SU-DHL-6 (cell line): ENCODE measurements at regions not wholly inside any gene's neighbourhood (a gene's known extent, or its start where the extent isn't known, plus 50 kb on each side); places are given as distances from the start of the nearest gene placed in this dataset.

Experiments used
- EZH2phosphoT487 ChIP-seq: fragments of 200-600 bp; sonication (generic), shearing (Covaris generic); conservative IDR thresholded peaks from 2 replicates; pipeline ENCODE4 v1.6.1; 2018; ENCODE audit warnings: mild to moderate bottlenecking, antibody characterized with exemption, low read length, moderate library complexity, mixed read lengths
- TF ChIP-seq, protein P1 (sequence below): fragments of 200-600 bp; sonication (generic); IDR thresholded peaks from one replicate; pipeline ENCODE4 v1.5.1; 2017; ENCODE audit warnings: antibody characterized with exemption, mild to moderate bottlenecking, low read length, moderate library complexity; ENCODE audit not compliant: insufficient read depth, poor library complexity, severe bottlenecking

DNA sequence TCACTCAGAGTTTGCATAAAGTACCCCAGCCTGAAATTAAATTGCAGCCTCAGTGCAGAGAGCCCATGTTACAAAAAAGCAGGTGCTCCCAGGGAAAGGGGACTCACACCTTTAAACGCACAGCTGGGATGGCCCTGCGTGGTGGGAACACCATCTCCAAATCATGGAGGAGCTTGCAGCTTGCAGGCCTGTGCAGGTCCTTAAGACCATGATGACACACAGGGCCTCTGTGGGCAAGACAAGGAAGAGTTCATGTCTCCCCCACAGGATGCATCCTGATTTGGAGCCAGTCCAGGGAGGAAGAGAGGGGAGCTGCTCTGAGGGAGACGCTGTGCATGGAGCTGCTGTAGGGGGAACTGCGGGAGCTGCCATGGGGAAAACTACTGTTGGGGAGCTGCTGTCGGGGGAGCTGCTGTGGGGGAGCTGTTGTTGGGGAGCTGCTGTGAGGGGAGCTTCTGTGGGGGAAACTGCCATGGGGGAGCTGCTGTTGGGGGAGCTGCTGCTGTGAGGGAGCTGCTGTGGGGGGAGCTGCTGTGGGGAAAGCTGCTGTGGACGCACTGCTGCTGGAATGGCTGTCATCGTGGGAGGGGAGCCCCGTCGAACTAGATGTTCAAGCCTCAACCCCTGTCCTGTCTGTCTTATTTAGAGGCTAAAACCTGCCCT lies 113.9 kb downstream of the MATN1 start:
- TF ChIP-seq, protein P1, sequence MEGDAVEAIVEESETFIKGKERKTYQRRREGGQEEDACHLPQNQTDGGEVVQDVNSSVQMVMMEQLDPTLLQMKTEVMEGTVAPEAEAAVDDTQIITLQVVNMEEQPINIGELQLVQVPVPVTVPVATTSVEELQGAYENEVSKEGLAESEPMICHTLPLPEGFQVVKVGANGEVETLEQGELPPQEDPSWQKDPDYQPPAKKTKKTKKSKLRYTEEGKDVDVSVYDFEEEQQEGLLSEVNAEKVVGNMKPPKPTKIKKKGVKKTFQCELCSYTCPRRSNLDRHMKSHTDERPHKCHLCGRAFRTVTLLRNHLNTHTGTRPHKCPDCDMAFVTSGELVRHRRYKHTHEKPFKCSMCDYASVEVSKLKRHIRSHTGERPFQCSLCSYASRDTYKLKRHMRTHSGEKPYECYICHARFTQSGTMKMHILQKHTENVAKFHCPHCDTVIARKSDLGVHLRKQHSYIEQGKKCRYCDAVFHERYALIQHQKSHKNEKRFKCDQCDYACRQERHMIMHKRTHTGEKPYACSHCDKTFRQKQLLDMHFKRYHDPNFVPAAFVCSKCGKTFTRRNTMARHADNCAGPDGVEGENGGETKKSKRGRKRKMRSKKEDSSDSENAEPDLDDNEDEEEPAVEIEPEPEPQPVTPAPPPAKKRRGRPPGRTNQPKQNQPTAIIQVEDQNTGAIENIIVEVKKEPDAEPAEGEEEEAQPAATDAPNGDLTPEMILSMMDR: no peak
- TF ChIP-seq EZH2phosphoT487: no peak
